A549 (cell line): ENCODE measurements at regions not wholly inside any gene's neighbourhood (a gene's known extent, or its start where the extent isn't known, plus 50 kb on each side); places are given as distances from the start of the nearest gene placed in this dataset.
A peak's percentile ranks its signal among the peaks of the same experiment; 100 is the strongest.

ENCODE experiments used
- ATAC-seq, 2 experiments: fragments of 200-7000 bp in 1 of 2; fragments of >200 bp in 1 of 2; cut with Nextera tagmentation in 1 of 2; cut with Tn5 transposase in 1 of 2; 3 replicates each; pipeline versions ENCODE4 v1.8.0 to v1.9.1; 2018 to 2020; ENCODE audit warnings: mild to moderate bottlenecking in 1 of 2, moderate library complexity in 1 of 2
- CTCF ChIA-PET: fragments of 300-600 bp; sonication (Branson Sonifier 250); formaldehyde crosslinking; extraction: SDS; loops from one replicate; lab custom pipeline; 2021; ENCODE audit warnings: antibody characterized with exemption, inconsistent platforms; lab: Yijun Ruan, JAX
- POLR2A ChIA-PET: fragments of 350-600 bp; formaldehyde crosslinking; extraction: SDS; loops from one replicate; lab custom pipeline; 2021; ENCODE audit warnings: antibody characterized with exemption, inconsistent platforms; lab: Yijun Ruan, JAX
- DNase-seq, 2 experiments: peaks; one replicate each; pipeline versions ENCODE4 v3.0.0 to v3.0.0-alpha.2; 2011 to 2016; ENCODE audit warnings: low read depth in 1 of 2, low spot score in 1 of 2
- FAIRE-seq: peaks from 2 replicates; lab custom pipeline; 2011; peaks lifted over from hg19 to GRCh38; lab: Jason Lieb, UNC
- H3K27ac ChIP-seq, 2 experiments: fragments of >200 bp; sonication (Bioruptor Twin); formaldehyde crosslinking; 3 replicates each; pipeline ENCODE4 v1.5.1; 2016 to 2017
- H3K4me1 ChIP-seq: fragments of >200 bp; sonication (Bioruptor Twin); formaldehyde crosslinking; 3 replicates; pipeline ENCODE4 v1.6.1; 2016
- H3K4me2 ChIP-seq: fragments of >200 bp; sonication (Bioruptor Twin); formaldehyde crosslinking; 3 replicates; pipeline ENCODE4 v1.6.1; 2016
- H3K4me3 ChIP-seq: fragments of >200 bp; sonication (Bioruptor Twin); formaldehyde crosslinking; 3 replicates; pipeline ENCODE4 v1.5.1; 2016
- H3K9me3 ChIP-seq: fragments of >200 bp; sonication (Bioruptor Twin); formaldehyde crosslinking; 3 replicates; pipeline ENCODE4 v1.6.1; 2016
- ATOH8 ChIP-seq: fragments of 250-450 bp; sonication (Bioruptor Pico); IDR thresholded peaks from 2 replicates; pipeline ENCODE4 v1.5.0; 2020; ENCODE audit warnings: low read depth, mild to moderate bottlenecking, moderate library complexity
- BHLHE40 ChIP-seq: IDR thresholded peaks from 2 replicates; pipeline ENCODE4 v1.6.1; 2012; ENCODE audit warnings: low read depth, low read length, inconsistent platforms
- CBX2 ChIP-seq: fragments of 200-600 bp; sonication (generic); IDR thresholded peaks from 2 replicates; pipeline ENCODE4 v1.6.1; 2016; ENCODE audit warnings: low read depth, mild to moderate bottlenecking, borderline replicate concordance
- CBX8 ChIP-seq: fragments of 200-600 bp; sonication (generic); IDR thresholded peaks from 2 replicates; pipeline ENCODE4 v1.6.1; 2016
- CHD2 ChIP-seq: fragments of 150-350 bp; IDR thresholded peaks from 2 replicates; pipeline ENCODE4 v1.6.1; 2014; ENCODE audit warnings: low read length; ENCODE audit not compliant: partially characterized antibody
- CHD4 ChIP-seq: fragments of 200-600 bp; sonication (generic); IDR thresholded peaks from 2 replicates; pipeline ENCODE4 v1.6.1; 2016; ENCODE audit warnings: antibody characterized with exemption, mild to moderate bottlenecking, borderline replicate concordance
- ELK1 ChIP-seq: fragments of 150-350 bp; IDR thresholded peaks from 2 replicates; pipeline ENCODE4 v1.6.1; 2014; ENCODE audit warnings: low read depth, mild to moderate bottlenecking, low read length
- FOSB ChIP-seq: fragments of 250-450 bp; sonication (Bioruptor Pico); IDR thresholded peaks from 2 replicates; pipeline ENCODE4 v1.5.0; 2020; ENCODE audit warnings: mild to moderate bottlenecking, moderate library complexity
- FOXS1 ChIP-seq: fragments of 250-450 bp; sonication (Bioruptor Pico); IDR thresholded peaks from 2 replicates; pipeline ENCODE4 v1.5.0; 2020; ENCODE audit warnings: mild to moderate bottlenecking, moderate library complexity
- HDAC2 ChIP-seq: fragments of 200-600 bp; sonication (generic); IDR thresholded peaks from 2 replicates; pipeline ENCODE4 v1.6.1; 2016
- HOXA7 ChIP-seq: fragments of 250-450 bp; sonication (Bioruptor Pico); IDR thresholded peaks from 2 replicates; pipeline ENCODE4 v1.5.0; 2020; ENCODE audit warnings: mild to moderate bottlenecking, moderate library complexity
- HOXB13 ChIP-seq: fragments of 250-450 bp; sonication (Bioruptor Pico); IDR thresholded peaks from 2 replicates; pipeline ENCODE4 v1.5.0; 2020; ENCODE audit warnings: low read depth, mild to moderate bottlenecking, moderate library complexity
- HOXB5 ChIP-seq: fragments of 250-450 bp; sonication (Bioruptor Pico); IDR thresholded peaks from 2 replicates; pipeline ENCODE4 v1.5.0; 2020; ENCODE audit warnings: mild to moderate bottlenecking, moderate library complexity
- JUN ChIP-seq, 2 experiments: fragments of >200 bp; sonication (Bioruptor Twin); formaldehyde crosslinking; IDR thresholded peaks; 2 replicates in 1 of 2; 3 replicates in 1 of 2; pipeline ENCODE4 v1.6.1; 2016 to 2017
- JUNB ChIP-seq: fragments of >200 bp; sonication (Bioruptor Twin); formaldehyde crosslinking; IDR thresholded peaks from 2 replicates; pipeline ENCODE4 v1.6.1; 2016
- KDM1A ChIP-seq: fragments of 200-600 bp; sonication (generic); IDR thresholded peaks from 2 replicates; pipeline ENCODE4 v1.6.1; 2016; ENCODE audit warnings: low read depth, mild to moderate bottlenecking
- KDM5A ChIP-seq: fragments of 200-600 bp; sonication (generic); IDR thresholded peaks from 2 replicates; pipeline ENCODE4 v1.6.1; 2016; ENCODE audit warnings: antibody characterized with exemption, mild to moderate bottlenecking
- MAFK ChIP-seq: fragments of 450-650 bp; IDR thresholded peaks from 2 replicates; pipeline ENCODE4 v1.6.1; 2014; ENCODE audit not compliant: partially characterized antibody
- MYC ChIP-seq: IDR thresholded peaks from 2 replicates; pipeline ENCODE4 v1.6.1; 2012; ENCODE audit warnings: mild to moderate bottlenecking, inconsistent platforms, low read length, improper control_type of control experiment, borderline replicate concordance
- NFE2L2 ChIP-seq: fragments of 150-350 bp; conservative IDR thresholded peaks from 2 replicates; pipeline ENCODE4 v1.6.1; 2014; ENCODE audit warnings: low read length
- PHF8 ChIP-seq: fragments of 200-600 bp; sonication (generic); IDR thresholded peaks from 2 replicates; pipeline ENCODE4 v1.6.1; 2016; ENCODE audit warnings: low read depth, mild to moderate bottlenecking, antibody characterized with exemption, moderate library complexity, borderline replicate concordance
- POLR2AphosphoS2 ChIP-seq: conservative IDR thresholded peaks from 2 replicates; pipeline ENCODE4 v1.6.1; 2012; ENCODE audit warnings: low read length, improper control_type of control experiment, inconsistent platforms
- RCOR1 ChIP-seq: fragments of 150-350 bp; IDR thresholded peaks from 2 replicates; pipeline ENCODE4 v1.6.1; 2014; ENCODE audit warnings: antibody characterized with exemption, low read length, low read depth
- SREBF2 ChIP-seq: fragments of 450-650 bp; IDR thresholded peaks from 2 replicates; pipeline ENCODE4 v1.6.1; 2014; ENCODE audit warnings: mild to moderate bottlenecking, moderate library complexity
- ZNF302 ChIP-seq: fragments of 250-450 bp; sonication (Bioruptor Pico); IDR thresholded peaks from 2 replicates; pipeline ENCODE4 v1.9.0; 2021; ENCODE audit warnings: inconsistent platforms, mild to moderate bottlenecking, moderate library complexity
- WGBS: methylation state at CpG from one replicate; pipeline ENCODE4 v1.1.6; 2017; ENCODE audit errors: missing lambda C conversion rate; 5-methylcytosine and 5-hydroxymethylcytosine counted together
- TF ChIP-seq, protein P1 (sequence below): IDR thresholded peaks from 2 replicates; pipeline ENCODE4 v1.6.1; 2012
- TF ChIP-seq, protein P2 (sequence below): IDR thresholded peaks from 2 replicates; pipeline ENCODE4 v1.6.1; 2012; ENCODE audit warnings: low read depth, borderline replicate concordance
- TF ChIP-seq, protein P3 (sequence below): IDR thresholded peaks from 2 replicates; pipeline ENCODE4 v1.6.1; 2012
- TF ChIP-seq, protein P4 (sequence below): fragments of 450-650 bp; IDR thresholded peaks from 2 replicates; pipeline ENCODE4 v1.6.1; 2014; ENCODE audit warnings: antibody characterized with exemption

DNA sequence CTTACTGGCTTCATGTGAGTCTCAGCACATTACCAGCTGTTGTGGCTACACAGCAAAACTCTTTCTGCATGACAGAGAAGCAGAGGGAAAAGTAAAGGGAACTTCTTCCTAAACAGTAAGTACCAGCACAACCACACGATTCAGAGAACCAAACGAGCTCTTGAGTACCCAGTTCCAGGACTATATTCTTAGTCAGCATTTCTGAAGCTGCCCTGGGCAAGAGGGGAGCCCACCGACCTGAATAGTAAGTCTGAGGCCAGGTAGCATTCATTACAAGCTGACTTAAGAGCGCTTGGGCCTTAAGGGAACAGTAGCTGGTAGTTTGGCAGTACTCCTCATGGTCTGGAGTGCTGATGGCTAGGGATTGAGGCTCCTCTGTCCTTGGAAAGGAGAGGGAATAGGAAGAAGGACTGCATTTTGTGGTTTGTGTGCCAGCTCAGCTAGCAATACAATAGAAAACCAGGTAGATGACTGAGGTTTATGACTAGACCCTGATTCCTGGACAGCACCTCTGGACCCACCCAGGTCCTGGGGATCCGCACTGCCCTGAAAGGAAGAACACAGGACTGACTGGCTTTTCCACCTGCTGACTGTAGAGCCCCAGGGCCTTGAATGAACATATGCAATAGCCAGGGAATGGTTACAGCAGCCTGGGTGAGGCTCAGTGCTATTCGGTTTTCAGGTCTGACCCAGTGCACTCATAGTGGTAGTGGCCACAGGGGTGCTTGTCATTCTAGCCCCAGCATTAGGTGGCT, 396.8 kb upstream of the PRMT6 start:
- CTCF ChIA-PET: no interaction called here
- no peak for DNase-seq
- WGBS: no CpG with 5 or more reads among the region's 6 CpGs

GRCh38 chr1:106675558-106675957, 380.9 kb upstream of the PRMT6 start:
- H3K27ac ChIP-seq: no peak overlapping the region
- H3K4me2 ChIP-seq: no peak overlapping the region
- no peaks in the 10 kb centered on the region for H3K9me3 ChIP-seq
- no peak for TF ChIP-seq KDM5A
- TF ChIP-seq, protein P1, sequence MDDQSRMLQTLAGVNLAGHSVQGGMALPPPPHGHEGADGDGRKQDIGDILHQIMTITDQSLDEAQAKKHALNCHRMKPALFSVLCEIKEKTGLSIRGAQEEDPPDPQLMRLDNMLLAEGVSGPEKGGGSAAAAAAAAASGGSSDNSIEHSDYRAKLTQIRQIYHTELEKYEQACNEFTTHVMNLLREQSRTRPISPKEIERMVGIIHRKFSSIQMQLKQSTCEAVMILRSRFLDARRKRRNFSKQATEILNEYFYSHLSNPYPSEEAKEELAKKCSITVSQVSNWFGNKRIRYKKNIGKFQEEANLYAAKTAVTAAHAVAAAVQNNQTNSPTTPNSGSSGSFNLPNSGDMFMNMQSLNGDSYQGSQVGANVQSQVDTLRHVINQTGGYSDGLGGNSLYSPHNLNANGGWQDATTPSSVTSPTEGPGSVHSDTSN: no peak
- TF ChIP-seq MYC: no peak
- TF ChIP-seq HOXA7 (CRISPR knock-in tag): no peak
- TF ChIP-seq FOXS1: no peak
- TF ChIP-seq RCOR1: no peak
- no peak for TF ChIP-seq KDM1A
- TF ChIP-seq CHD2: no peak
- TF ChIP-seq, protein P2, sequence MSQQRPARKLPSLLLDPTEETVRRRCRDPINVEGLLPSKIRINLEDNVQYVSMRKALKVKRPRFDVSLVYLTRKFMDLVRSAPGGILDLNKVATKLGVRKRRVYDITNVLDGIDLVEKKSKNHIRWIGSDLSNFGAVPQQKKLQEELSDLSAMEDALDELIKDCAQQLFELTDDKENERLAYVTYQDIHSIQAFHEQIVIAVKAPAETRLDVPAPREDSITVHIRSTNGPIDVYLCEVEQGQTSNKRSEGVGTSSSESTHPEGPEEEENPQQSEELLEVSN: no peak
- TF ChIP-seq, protein P3, sequence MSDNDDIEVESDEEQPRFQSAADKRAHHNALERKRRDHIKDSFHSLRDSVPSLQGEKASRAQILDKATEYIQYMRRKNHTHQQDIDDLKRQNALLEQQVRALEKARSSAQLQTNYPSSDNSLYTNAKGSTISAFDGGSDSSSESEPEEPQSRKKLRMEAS: no peak
- TF ChIP-seq JUNB: no peak
- TF ChIP-seq ZNF302 (CRISPR knock-in tag): no peak
- TF ChIP-seq ELK1: no peak
- TF ChIP-seq CBX2: no peak
- DNase-seq: no peak
- ChIA-PET CTCF (no interaction called here), POLR2A (no interaction called here)
- no peak overlapping the region for H3K4me3 ChIP-seq
- 5% methylated on average over 1 of the region's 1 CpG for WGBS
- no peaks in the 10 kb centered on the region for H3K4me1 ChIP-seq
- no peak for ATAC-seq
- no peak for FAIRE-seq

More for the DNA sequence above, 396.8 kb upstream of the PRMT6 start:
- Histone ChIP-seq H3K4me2 (no peak overlapping the region), H3K4me1 (no peaks in the 10 kb centered on the region), H3K9me3 (no peaks in the 10 kb centered on the region; the same call in 2 of the 3 replicates), H3K4me3 (no peak overlapping the region), H3K27ac (no peak overlapping the region)
- no peak for ATAC-seq
- FAIRE-seq: no peak
- TF ChIP-seq CHD4 (no peak), BHLHE40 (no peak), HDAC2 (no peak), MAFK (peak; percentile 22)
- TF ChIP-seq, protein P1: no peak
- POLR2A ChIA-PET: no interaction called here

- FAIRE-seq (no peak), ATAC-seq (no peak), DNase-seq (no peak)
- no peak overlapping the region for H3K4me3 ChIP-seq
- H3K27ac ChIP-seq: no peak overlapping the region
- CTCF ChIA-PET: no interaction called here
- TF ChIP-seq POLR2AphosphoS2: no peak
- no peak for TF ChIP-seq NFE2L2
- no peak for TF ChIP-seq HOXB5 (CRISPR knock-in tag)
- TF ChIP-seq HOXA7 (CRISPR knock-in tag): no peak
- TF ChIP-seq MAFK: no peak
- no peak for TF ChIP-seq JUNB
- TF ChIP-seq SREBF2: no peak
- no peak for TF ChIP-seq PHF8
- no peak for TF ChIP-seq BHLHE40
- TF ChIP-seq CBX8: no peak
- no peak for TF ChIP-seq JUN (IDR thresholded peaks at IDR 0.05)
- TF ChIP-seq HOXB13 (CRISPR knock-in tag): no peak
- no peak for TF ChIP-seq FOSB (CRISPR knock-in tag)
- TF ChIP-seq, protein P4, sequence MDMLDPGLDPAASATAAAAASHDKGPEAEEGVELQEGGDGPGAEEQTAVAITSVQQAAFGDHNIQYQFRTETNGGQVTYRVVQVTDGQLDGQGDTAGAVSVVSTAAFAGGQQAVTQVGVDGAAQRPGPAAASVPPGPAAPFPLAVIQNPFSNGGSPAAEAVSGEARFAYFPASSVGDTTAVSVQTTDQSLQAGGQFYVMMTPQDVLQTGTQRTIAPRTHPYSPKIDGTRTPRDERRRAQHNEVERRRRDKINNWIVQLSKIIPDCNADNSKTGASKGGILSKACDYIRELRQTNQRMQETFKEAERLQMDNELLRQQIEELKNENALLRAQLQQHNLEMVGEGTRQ: no peak
- TF ChIP-seq, protein P2: no peak
- no peak for TF ChIP-seq ATOH8 (CRISPR knock-in tag)
- no peaks in the 10 kb centered on the region for H3K9me3 ChIP-seq
- H3K4me1 ChIP-seq: no peaks in the 10 kb centered on the region
- POLR2A ChIA-PET: no interaction called here
- no peak overlapping the region for H3K4me2 ChIP-seq
- WGBS: 8% methylated on average over 2 of the region's 2 CpGs
Observed at GRCh38 chr1:106676021-106676420, 380.5 kb upstream of the PRMT6 start.
